ENCODE measurements at regions not wholly inside any gene's neighbourhood (a gene's known extent, or its start where the extent isn't known, plus 50 kb on each side); places are given as distances from the start of the nearest gene placed in this dataset.
A peak's percentile ranks its signal among the peaks of the same experiment; 100 is the strongest.

GRCh38 chr7:17598846-17599245 is 300.4 kb downstream of the AHR start:
- H3K9me3 ChIP-seq (ENCODE audit: low read depth, low read length, poor library complexity, severe bottlenecking): no peaks in the 10 kb centered on the region
- no peaks in the 10 kb centered on the region for H3K27me3 ChIP-seq (replicated peaks; ENCODE audit: insufficient read depth, low read depth, low read length, poor library complexity)
- no peaks in the 10 kb centered on the region for H3K36me3 ChIP-seq (ENCODE audit: insufficient read depth, low read length, poor library complexity, severe bottlenecking)
- H3K27ac ChIP-seq (ENCODE audit: low read depth, low read length, poor library complexity, severe bottlenecking): no peak overlapping the region
- peaks cover 12% of the 10 kb centered on the region for H3K4me1 ChIP-seq (ENCODE audit: insufficient read depth, low read length, poor library complexity, severe bottlenecking)
- CTCF ChIA-PET: no interaction called here
- no peak overlapping the region for H3K4me3 ChIP-seq (ENCODE audit: low read depth, low read length, poor library complexity, severe bottlenecking)
- BruUV-seq (replicated peaks): no TSS peak
- no peak for TF ChIP-seq CTCF (conservative IDR thresholded peaks at IDR 0.05; ENCODE audit: low read depth, low read length)
- TF ChIP-seq EZH2 (IDR thresholded peaks at IDR 0.05; ENCODE audit: borderline replicate concordance, low read depth, low read length, poor library complexity, severe bottlenecking): no peak
- DNase-seq (ENCODE audit: low spot score): no peak
- POLR2A ChIA-PET (ENCODE audit: low non-redundant PET): no interaction called here
- intact Hi-C loops (cut with micrococcal nuclease; ENCODE audit: unreplicated experiment): no loop called here

GRCh38 chr7:17599733-17600339 is 301.4 kb downstream of the AHR start:
- Histone ChIP-seq H3K9me3 (ENCODE audit: low read depth, low read length, poor library complexity, severe bottlenecking) (no peaks in the 10 kb centered on the region), H3K27me3 (replicated peaks; ENCODE audit: insufficient read depth, low read depth, low read length, poor library complexity) (no peaks in the 10 kb centered on the region), H3K4me3 (ENCODE audit: low read depth, low read length, poor library complexity, severe bottlenecking) (no peak overlapping the region), H3K27ac (ENCODE audit: low read depth, low read length, poor library complexity, severe bottlenecking) (no peak overlapping the region), H3K4me1 (ENCODE audit: insufficient read depth, low read length, poor library complexity, severe bottlenecking) (peaks cover 12% of the 10 kb centered on the region), H3K36me3 (ENCODE audit: insufficient read depth, low read length, poor library complexity, severe bottlenecking) (no peaks in the 10 kb centered on the region)
- TF ChIP-seq EZH2 (IDR thresholded peaks at IDR 0.05; ENCODE audit: borderline replicate concordance, low read depth, low read length, poor library complexity, severe bottlenecking): no peak
- no peak for TF ChIP-seq CTCF (conservative IDR thresholded peaks at IDR 0.05; ENCODE audit: low read depth, low read length)
- intact Hi-C loops (cut with micrococcal nuclease; ENCODE audit: unreplicated experiment): no loop called here
- CTCF ChIA-PET: no interaction called here
- no TSS peak for BruUV-seq (replicated peaks)
- DNase-seq (ENCODE audit: low spot score): no peak
- POLR2A ChIA-PET (ENCODE audit: low non-redundant PET): no interaction called here

GRCh38 chr7:17600340-17600752 is 301.9 kb downstream of the AHR start:
- BruUV-seq (replicated peaks): no TSS peak
- intact Hi-C loops (cut with micrococcal nuclease; ENCODE audit: unreplicated experiment): no loop called here
- ChIA-PET CTCF (no interaction called here), POLR2A (ENCODE audit: low non-redundant PET) (no interaction called here)
- no peaks in the 10 kb centered on the region for H3K36me3 ChIP-seq (ENCODE audit: insufficient read depth, low read length, poor library complexity, severe bottlenecking)
- DNase-seq (ENCODE audit: low spot score): peak; percentile 64
- TF ChIP-seq EZH2 (IDR thresholded peaks at IDR 0.05; ENCODE audit: borderline replicate concordance, low read depth, low read length, poor library complexity, severe bottlenecking): no peak
- no peak for TF ChIP-seq CTCF (conservative IDR thresholded peaks at IDR 0.05; ENCODE audit: low read depth, low read length)
- H3K27ac ChIP-seq (ENCODE audit: low read depth, low read length, poor library complexity, severe bottlenecking): no peak overlapping the region
- no peak overlapping the region for H3K4me3 ChIP-seq (ENCODE audit: low read depth, low read length, poor library complexity, severe bottlenecking)
- H3K27me3 ChIP-seq (replicated peaks; ENCODE audit: insufficient read depth, low read depth, low read length, poor library complexity): no peaks in the 10 kb centered on the region
- no peaks in the 10 kb centered on the region for H3K9me3 ChIP-seq (ENCODE audit: low read depth, low read length, poor library complexity, severe bottlenecking)
- peaks cover 12% of the 10 kb centered on the region for H3K4me1 ChIP-seq (ENCODE audit: insufficient read depth, low read length, poor library complexity, severe bottlenecking)
